CD14-positive monocyte (primary cell): ENCODE measurements at regions not wholly inside any gene's neighbourhood (a gene's known extent, or its start where the extent isn't known, plus 50 kb on each side); places are given as distances from the start of the nearest gene placed in this dataset.

Experiments used
- DNase-seq, 3 donors: peaks; one replicate each; pipeline ENCODE4 v3.0.0-alpha.2; 2011 to 2022
- H2AFZ ChIP-seq: 2 replicates; pipeline ENCODE4 v1.6.0; 2012; ENCODE audit warnings: mild to moderate bottlenecking, low read depth, low read length, inconsistent platforms; ENCODE audit not compliant: insufficient read depth, poor library complexity, severe bottlenecking
- H3K27ac ChIP-seq, 2 donors: 1 replicate in 1 of 2; 2 replicates in 1 of 2; pipeline ENCODE4 v1.5.1; 2012 to 2013; ENCODE audit warnings: low read length in 2 of 2, control low read depth in 1 of 2, inconsistent platforms in 1 of 2, low read depth in 1 of 2, mild to moderate bottlenecking in 1 of 2
- H3K27me3 ChIP-seq, 2 donors: one replicate each; pipeline versions ENCODE4 v1.6.0 to v1.6.1; 2011 to 2013; ENCODE audit warnings: low read length in 2 of 2; ENCODE audit not compliant: control insufficient read depth in 2 of 2, insufficient read depth in 2 of 2
- H3K36me3 ChIP-seq, 2 donors: replicated peaks in 1 of 2; 1 replicate in 1 of 2; 2 replicates in 1 of 2; pipeline versions ENCODE4 v1.5.1 to v1.6.1; 2012 to 2013; ENCODE audit warnings: low read length in 2 of 2, control low read depth in 1 of 2, inconsistent platforms in 1 of 2, mild to moderate bottlenecking in 1 of 2; ENCODE audit not compliant: insufficient read depth in 2 of 2, control insufficient read depth in 1 of 2
- H3K4me1 ChIP-seq, 2 donors: 1 replicate in 1 of 2; 2 replicates in 1 of 2; pipeline versions ENCODE4 v1.5.1 to v1.6.1; 2012 to 2013; ENCODE audit warnings: low read length in 2 of 2, control low read depth in 1 of 2, inconsistent platforms in 1 of 2, mild to moderate bottlenecking in 1 of 2, moderate library complexity in 1 of 2; ENCODE audit not compliant: insufficient read depth in 2 of 2, control insufficient read depth in 1 of 2
- H3K4me2 ChIP-seq: replicated peaks from 2 replicates; pipeline ENCODE3; 2012; ENCODE audit warnings: low read length, moderate library complexity, mild to moderate bottlenecking; ENCODE audit not compliant: poor library complexity, severe bottlenecking; ENCODE audit errors: extremely low read depth
- H3K4me3 ChIP-seq, 3 experiments: fragments of 200-600 bp in 1 of 3; sonication (generic) in 1 of 3; replicated peaks in 1 of 3; 1 replicate in 2 of 3; 2 replicates in 1 of 3; pipeline ENCODE4 v1.5.1; 2011 to 2013; ENCODE audit warnings: low read length in 3 of 3, mild to moderate bottlenecking in 3 of 3, control low read depth in 2 of 3, low read depth in 2 of 3, inconsistent platforms in 1 of 3, moderate library complexity in 1 of 3
- H3K79me2 ChIP-seq: 2 replicates; pipeline ENCODE4 v1.6.0; 2012; ENCODE audit warnings: mild to moderate bottlenecking, control low read depth, inconsistent platforms, low read length, moderate library complexity; ENCODE audit not compliant: insufficient read depth
- H3K9ac ChIP-seq: 2 replicates; pipeline ENCODE4 v1.6.0; 2017; ENCODE audit warnings: low read length, mild to moderate bottlenecking; ENCODE audit not compliant: insufficient read depth, poor library complexity, severe bottlenecking
- H3K9me3 ChIP-seq, 2 donors: replicated peaks in 1 of 2; 1 replicate in 1 of 2; 2 replicates in 1 of 2; pipeline versions ENCODE4 v1.5.1 to v1.6.1; 2012 to 2013; ENCODE audit warnings: low read length in 2 of 2, control low read depth in 1 of 2; ENCODE audit not compliant: control insufficient read depth in 1 of 2, insufficient read depth in 1 of 2
- H4K20me1 ChIP-seq: 2 replicates; pipeline ENCODE4 v1.6.0; 2012; ENCODE audit warnings: mild to moderate bottlenecking, low read length, control low read depth, moderate library complexity; ENCODE audit not compliant: insufficient read depth
- H3K27ac Mint-ChIP-seq, 7 donors: one replicate each; pipeline ENCODE4 v1.8.0; 2020; ENCODE audit warnings: mild to moderate bottlenecking in 7 of 7, mixed read lengths in 7 of 7, moderate library complexity in 6 of 7, inconsistent platforms in 2 of 7
- H3K27me3 Mint-ChIP-seq, 3 donors: one replicate each; pipeline ENCODE4 v1.8.0; 2021 to 2022; ENCODE audit warnings: low read depth in 3 of 3, mild to moderate bottlenecking in 3 of 3, mixed read lengths in 3 of 3, moderate library complexity in 3 of 3, inconsistent platforms in 1 of 3
- H3K36me3 Mint-ChIP-seq, 2 donors: one replicate each; pipeline ENCODE4 v1.8.0; 2020; ENCODE audit warnings: mixed read lengths in 2 of 2, inconsistent platforms in 1 of 2, mild to moderate bottlenecking in 1 of 2
- H3K4me1 Mint-ChIP-seq: one replicate; pipeline ENCODE4 v1.8.0; 2020; ENCODE audit warnings: mild to moderate bottlenecking, mixed read lengths
- H3K4me3 Mint-ChIP-seq, 2 donors: one replicate each; pipeline ENCODE4 v1.8.0; 2020; ENCODE audit warnings: mild to moderate bottlenecking in 2 of 2, mixed read lengths in 2 of 2, moderate library complexity in 1 of 2
- H3K9me3 Mint-ChIP-seq, 7 donors: one replicate each; pipeline ENCODE4 v1.8.0; 2020 to 2022; ENCODE audit warnings: mixed read lengths in 7 of 7, mild to moderate bottlenecking in 6 of 7, moderate library complexity in 6 of 7, inconsistent platforms in 2 of 7
- CTCF ChIP-seq: fragments of 200-600 bp; IDR thresholded peaks from one replicate; pipeline ENCODE4 v1.8.0; 2022; ENCODE audit warnings: antibody characterized with exemption, mild to moderate bottlenecking
- WGBS: methylation state at CpG from one replicate; pipeline ENCODE4 v1.1.5; 2013; ENCODE audit warnings: missing lambda C conversion rate; ENCODE audit not compliant: insufficient coverage; 5-methylcytosine and 5-hydroxymethylcytosine counted together
- intact Hi-C, 2 donors: fragments of 100-400 bp; cut with micrococcal nuclease; formaldehyde crosslinking; loops; one replicate each; pipeline versions ENCODE4 v1.15.0 to v1.15.1; 2023

- intact Hi-C loops: no loop called here
- 94% methylated on average over 7 of the region's 9 CpGs for WGBS
- Mint-ChIP-seq H3K4me1 (no peaks in the 10 kb centered on the region), H3K27me3 (peaks cover 2 to 3% (median 3%) of the 10 kb centered on the region in 3 donors), H3K36me3 (no peaks in the 10 kb centered on the region), H3K27ac (no peak overlapping the region), H3K4me3 (no peak overlapping the region), H3K9me3 (peaks cover 0 to 7% (median 1%) of the 10 kb centered on the region in 7 donors)
- Histone ChIP-seq H2AFZ (no peak overlapping the region), H4K20me1 (no peaks in the 10 kb centered on the region), H3K4me2 (no peak overlapping the region), H3K27me3 (no peaks in the 10 kb centered on the region), H3K79me2 (no peaks in the 10 kb centered on the region), H3K36me3 (no peaks in the 10 kb centered on the region), H3K4me3 (no peak overlapping the region), H3K4me1 (no peaks in the 10 kb centered on the region), H3K27ac (no peak overlapping the region), H3K9ac (no peak overlapping the region), H3K9me3 (no peaks in the 10 kb centered on the region)
- no peak for TF ChIP-seq CTCF
- DNase-seq: no peak
Observed at GRCh38 chr12:31219521-31219920, 106.4 kb downstream of the SINHCAF start.

- Mint-ChIP-seq H3K4me3 (no peak overlapping the region), H3K9me3 (peaks cover 0 to 7% (median 1%) of the 10 kb centered on the region in 7 donors), H3K27ac (no peak overlapping the region), H3K4me1 (no peaks in the 10 kb centered on the region), H3K27me3 (peaks cover 2 to 3% (median 3%) of the 10 kb centered on the region in 3 donors), H3K36me3 (no peaks in the 10 kb centered on the region)
- no peaks in the 10 kb centered on the region for H3K4me1 ChIP-seq
- no peak for DNase-seq
- no peaks in the 10 kb centered on the region for H3K36me3 ChIP-seq
- H3K79me2 ChIP-seq: no peaks in the 10 kb centered on the region
- H2AFZ ChIP-seq: no peak overlapping the region
- H3K4me2 ChIP-seq: no peak overlapping the region
- no peaks in the 10 kb centered on the region for H3K9me3 ChIP-seq
- intact Hi-C loops: no loop called here
- no peak for TF ChIP-seq CTCF
- no peak overlapping the region for H3K27ac ChIP-seq
- H3K4me3 ChIP-seq: no peak overlapping the region
- no peaks in the 10 kb centered on the region for H3K27me3 ChIP-seq
- WGBS: 71% methylated on average over 7 of the region's 7 CpGs
- no peak overlapping the region for H3K9ac ChIP-seq
- H4K20me1 ChIP-seq: no peaks in the 10 kb centered on the region
Observed at GRCh38 chr12:31220061-31220460, 105.9 kb downstream of the SINHCAF start.
